Panc1 (cell line): ENCODE measurements at regions not wholly inside any gene's neighbourhood (a gene's known extent, or its start where the extent isn't known, plus 50 kb on each side); places are given as distances from the start of the nearest gene placed in this dataset.

Experiments used
- CTCF ChIP-seq: fragments of 450-650 bp; IDR thresholded peaks from 2 replicates; pipeline ENCODE4 v1.5.1; 2017; ENCODE audit warnings: mild to moderate bottlenecking
- POLR2AphosphoS5 ChIP-seq: IDR thresholded peaks from 2 replicates; pipeline ENCODE4 v1.6.1; 2012; ENCODE audit warnings: mild to moderate bottlenecking, low read depth, low read length, moderate library complexity

DNA sequence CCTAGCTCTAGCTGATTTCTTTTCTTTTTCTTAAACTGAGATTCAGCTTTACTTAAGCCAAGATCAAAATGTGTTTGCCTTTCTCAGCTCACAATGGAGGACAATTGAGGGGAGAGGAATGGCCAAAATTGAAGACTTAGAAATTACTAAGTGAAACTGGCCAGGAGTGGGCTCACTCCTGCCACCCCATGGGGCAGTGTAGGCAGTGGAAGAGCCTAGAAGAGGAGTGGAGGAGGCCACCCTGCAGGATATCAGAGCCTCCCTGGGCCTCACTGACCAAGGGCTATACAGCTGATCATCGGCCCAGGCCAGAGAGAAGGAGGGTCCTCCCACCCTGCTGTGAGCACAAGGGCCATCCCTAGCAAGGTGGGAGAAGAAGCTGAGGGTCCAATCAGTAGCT is 119.8 kb downstream of the CCT6B start:
- TF ChIP-seq CTCF (no peak), POLR2AphosphoS5 (no peak)
